SK-N-MC (cell line): ENCODE measurements at regions not wholly inside any gene's neighbourhood (a gene's known extent, or its start where the extent isn't known, plus 50 kb on each side); places are given as distances from the start of the nearest gene placed in this dataset.

Experiments used
- EZH2 ChIP-seq: fragments of 200-600 bp; sonication (generic); IDR thresholded peaks from one replicate; pipeline ENCODE4 v1.6.1; 2017; ENCODE audit warnings: antibody characterized with exemption
- POLR2AphosphoS5 ChIP-seq: IDR thresholded peaks from 2 replicates; pipeline ENCODE4 v1.6.1; 2012; ENCODE audit warnings: mild to moderate bottlenecking, low read depth, low read length, borderline replicate concordance

- TF ChIP-seq POLR2AphosphoS5, result no peak
- TF ChIP-seq EZH2, result no peak
Measured at GRCh38 chr2:144159240-144159639, 360.7 kb downstream of the ZEB2 start.
